ACHN (cell line): ENCODE measurements at regions not wholly inside any gene's neighbourhood (a gene's known extent, or its start where the extent isn't known, plus 50 kb on each side); places are given as distances from the start of the nearest gene placed in this dataset.
A peak's percentile ranks its signal among the peaks of the same experiment; 100 is the strongest.

Experiments used
- DNase-seq: peaks from one replicate; pipeline ENCODE4 v3.0.0-alpha.2; 2015
- in situ Hi-C: cut with HindIII; loops from 2 replicates; pipeline ENCODE4 v1.10.0; 2017; ENCODE audit warnings: low sequenced_read_pairs, low pct_ligation_motif_present, low pct_unique_long_range_greater_than_20kb

DNA sequence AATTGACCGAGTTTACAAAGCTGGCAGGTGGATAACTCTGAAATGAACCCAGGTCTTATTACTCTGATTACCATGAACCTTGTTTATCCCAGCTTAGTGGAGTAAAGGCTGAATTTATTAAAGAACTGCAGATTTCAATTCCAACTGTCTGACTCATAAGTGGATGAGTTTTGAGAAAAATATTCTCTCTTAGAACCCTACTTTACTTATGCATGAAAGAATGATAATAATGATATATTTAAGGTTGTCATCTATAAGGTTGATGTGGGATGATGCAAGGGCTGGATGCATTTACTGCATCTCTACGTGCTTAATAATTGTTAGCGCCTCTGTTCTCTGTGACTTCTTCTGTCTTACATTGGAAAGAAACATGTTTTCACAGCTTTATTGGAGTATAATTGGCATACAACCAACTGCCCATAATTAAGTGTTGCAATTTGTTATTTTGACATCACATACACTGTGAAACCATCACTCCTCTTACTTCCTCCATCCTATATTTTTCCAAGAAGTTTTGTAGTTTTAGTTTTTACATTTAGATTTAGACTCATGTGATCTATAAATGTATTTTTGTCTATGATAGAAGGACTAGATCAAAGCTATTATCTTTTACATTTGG, 771.2 kb upstream of the ARRDC4 start:
- DNase-seq = no peak
- in situ Hi-C loops = no loop called here

DNA sequence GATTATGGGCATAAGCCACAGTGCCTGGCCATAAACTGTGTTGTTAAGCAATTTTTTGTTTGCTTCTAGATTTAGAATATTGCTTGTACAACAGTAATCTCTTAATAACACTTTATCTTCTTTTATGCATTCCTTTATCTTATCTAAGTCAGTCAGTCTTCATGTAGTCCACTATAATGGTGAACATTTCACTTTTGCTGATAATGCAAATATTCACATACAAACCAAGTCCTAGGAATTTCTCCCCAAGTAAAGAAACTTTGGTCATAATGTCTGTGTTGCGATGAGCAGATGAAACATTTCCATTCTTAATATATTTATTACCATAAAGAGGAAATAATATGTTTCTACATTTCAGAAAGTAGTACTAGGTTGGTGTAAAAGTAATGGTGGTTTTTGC, 765.8 kb upstream of the ARRDC4 start:
- in situ Hi-C loops = no loop called here
- DNase-seq = no peak

DNA sequence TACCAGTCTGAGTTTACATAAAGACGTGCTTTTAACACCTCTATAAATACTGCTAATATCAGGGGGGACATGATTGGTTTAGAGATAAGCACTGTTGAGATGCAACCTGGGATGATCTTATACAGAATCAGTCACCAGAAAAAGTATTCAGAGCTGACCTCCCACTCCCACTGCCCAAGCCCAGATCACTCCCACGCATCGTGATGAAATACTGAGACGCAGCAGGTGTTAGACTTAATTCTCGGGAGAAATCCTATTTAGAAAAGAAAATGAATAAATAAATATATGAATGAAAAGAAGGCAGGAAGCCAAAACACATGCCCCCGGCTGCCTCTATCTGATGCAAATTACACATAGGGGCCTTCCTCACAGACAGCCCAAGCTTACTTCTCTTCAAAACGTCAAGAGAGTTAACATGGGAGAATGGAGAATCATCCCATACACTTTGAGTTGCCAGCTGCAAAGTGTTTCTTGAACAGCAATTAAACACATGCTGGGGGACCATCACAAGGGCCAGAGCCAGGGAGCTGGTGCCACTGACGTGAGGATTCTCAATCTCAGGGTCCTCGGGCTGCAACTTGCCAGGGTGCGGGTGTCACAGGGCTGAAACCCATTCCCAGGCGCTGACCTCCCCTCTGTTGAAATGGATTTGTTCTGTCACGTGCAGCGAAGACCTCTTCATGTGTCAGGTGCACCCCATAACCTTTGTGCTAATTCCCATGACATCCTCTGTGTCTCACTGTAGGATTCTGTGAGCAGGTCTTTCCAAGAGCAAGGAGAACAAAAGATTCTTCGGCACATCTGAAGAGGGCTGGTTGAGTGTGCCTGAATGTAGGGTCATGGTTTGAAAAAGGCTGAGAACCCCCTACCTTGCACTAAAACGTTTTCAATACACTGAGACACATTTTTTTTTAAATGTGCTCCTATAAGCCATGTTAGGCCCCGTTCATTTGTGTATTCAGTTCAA, 764.2 kb upstream of the ARRDC4 start:
- in situ Hi-C loops = no loop called here
- no peak for DNase-seq

DNA sequence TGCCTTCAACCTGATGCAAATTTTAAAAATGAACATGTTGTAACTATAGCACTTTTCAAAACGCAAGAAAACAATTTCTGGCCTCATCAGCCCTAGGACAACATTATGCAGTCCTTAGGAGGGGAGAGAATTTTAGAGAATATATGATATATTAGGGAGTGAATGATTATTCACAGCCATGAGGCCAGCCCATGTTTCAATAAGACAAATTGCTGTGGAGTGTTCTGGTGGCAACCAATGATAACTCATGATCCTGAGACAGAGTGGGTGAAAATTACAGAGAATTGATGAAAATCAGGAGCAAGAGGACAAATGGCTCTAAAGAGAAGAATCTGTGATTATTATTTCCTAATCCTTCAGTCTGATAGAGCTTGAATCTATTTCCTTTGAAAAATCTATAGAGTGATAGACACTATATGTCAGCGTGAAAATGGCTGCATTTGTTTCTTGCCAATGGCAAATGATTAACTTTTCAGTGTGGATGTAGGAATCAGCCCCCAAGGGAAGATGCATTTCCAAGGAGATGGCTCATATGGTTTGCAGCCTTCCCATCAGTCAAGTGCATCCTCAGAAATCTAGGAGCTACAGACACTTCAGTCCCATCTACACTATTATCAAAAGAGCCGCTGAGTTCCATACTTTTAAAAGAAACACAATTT, 761.0 kb upstream of the ARRDC4 start:
- DNase-seq = no peak
- in situ Hi-C loops = no loop called here

DNA sequence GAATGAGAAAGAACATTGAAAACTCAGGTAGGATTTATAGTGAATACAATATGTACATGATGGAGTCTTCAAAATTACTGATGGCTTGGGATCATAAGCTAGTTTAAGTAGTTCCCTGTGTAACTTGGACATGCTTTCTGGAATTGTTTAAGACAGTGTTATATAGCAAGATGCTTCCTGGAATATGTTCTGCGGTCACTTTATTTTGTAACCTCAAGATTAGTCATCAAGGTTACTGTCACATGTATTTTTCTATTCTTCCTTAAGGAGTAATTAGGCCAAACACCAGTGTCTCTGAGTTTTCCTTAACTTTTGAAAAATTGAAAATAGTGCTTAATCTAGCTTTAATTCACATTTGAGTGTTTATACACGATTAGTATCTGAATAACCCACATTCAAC, 760.3 kb upstream of the ARRDC4 start:
- in situ Hi-C loops = no loop called here
- no peak for DNase-seq

DNA sequence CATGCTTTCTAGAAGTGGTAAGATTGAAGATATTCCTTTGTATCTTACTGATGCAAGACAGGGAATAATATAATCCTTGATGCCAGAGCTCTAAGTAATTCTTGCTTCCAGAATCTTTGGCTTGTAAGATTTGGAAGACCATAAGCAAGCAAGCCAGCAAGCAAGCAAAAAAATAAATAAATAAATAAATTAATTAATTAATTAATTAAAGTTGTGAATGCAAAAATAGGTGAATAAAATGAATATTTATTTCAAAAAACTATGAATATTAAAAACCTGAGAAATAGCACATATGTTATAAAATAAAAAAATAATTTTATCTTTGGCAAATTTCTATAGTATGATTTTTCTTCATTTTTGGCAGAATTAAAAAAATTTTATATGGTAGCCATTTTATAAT, 750.2 kb upstream of the ARRDC4 start:
- DNase-seq = no peak
- in situ Hi-C loops = no loop called here

DNA sequence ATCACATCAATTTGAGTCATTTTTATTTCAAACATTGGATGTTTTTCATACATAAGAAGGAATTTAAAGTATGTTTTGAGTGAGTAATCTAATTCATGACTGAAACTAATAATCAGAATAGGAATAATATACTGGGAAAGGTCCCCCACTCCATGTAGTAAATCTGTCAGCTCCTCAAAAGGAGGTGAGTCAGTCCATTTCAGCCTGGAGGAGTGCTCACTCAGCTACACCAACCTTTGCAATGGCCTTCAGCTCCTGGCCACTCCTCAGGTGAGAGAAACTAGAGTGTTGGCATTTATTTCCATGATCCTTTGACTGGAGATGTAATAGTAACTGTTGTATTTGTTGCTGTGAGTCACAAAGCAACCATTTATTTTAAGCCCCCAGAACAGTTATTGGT, 744.9 kb upstream of the ARRDC4 start:
- in situ Hi-C loops = no loop called here
- no peak for DNase-seq

DNA sequence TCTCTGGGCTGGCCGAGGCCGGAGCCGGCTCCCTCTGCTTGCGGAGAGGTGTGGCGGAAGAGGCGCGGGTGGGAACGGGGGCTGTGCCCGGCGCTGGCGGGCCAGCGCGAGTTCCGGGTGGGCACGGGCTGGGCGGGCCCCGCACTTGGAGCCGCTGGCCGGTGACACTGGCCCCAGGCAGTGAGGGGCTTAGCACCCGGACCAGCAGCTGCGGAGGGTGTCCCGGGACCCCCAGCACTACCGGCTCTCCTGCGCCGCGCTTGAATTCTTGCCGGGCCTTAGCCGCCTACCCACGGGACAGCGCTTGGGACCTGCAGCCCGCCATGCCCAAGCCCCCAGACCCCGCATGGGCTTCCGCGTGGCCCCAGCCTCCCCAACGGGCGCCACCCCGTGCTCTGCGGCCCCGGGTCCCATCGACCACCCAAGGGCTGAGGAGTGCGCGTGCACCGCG, 736.3 kb upstream of the ARRDC4 start:
- no peak for DNase-seq
- in situ Hi-C loops = no loop called here

DNA sequence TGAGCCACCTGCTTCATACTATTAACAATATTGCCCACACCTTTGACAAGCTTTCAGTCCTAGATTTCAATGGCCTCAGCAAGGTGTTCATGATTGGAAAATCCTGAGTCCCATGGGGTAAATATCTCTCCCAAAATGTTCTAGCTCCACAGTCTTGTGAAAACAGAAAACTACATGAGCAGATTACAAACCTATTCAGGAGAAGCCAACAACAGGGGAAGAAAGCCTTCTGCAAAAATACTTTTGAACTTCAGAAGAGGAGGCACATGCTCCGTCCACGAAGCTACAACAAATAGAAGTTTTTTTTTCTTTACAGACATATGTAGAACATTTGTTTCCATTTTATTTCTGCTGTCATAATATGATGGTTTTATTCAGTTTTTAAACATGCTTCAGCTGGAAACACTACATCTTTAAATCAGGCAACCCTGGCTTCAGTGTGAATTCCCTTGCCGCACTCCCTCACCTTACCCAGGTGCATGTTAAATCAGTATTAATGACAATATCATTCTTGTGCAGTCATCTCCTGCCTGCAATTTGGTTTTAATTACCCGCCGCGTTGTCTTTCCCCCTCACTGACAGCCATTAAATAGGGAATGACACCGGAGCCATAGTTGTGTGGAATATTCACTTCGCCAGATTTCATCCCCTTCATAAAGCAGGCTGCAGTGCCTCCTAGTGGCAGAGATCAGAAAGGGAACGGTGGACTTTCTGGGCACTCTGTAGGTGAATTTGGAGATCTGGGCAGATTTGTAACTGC, 725.5 kb upstream of the ARRDC4 start:
- DNase-seq = peak; percentile 54
- in situ Hi-C loops = no loop called here

DNA sequence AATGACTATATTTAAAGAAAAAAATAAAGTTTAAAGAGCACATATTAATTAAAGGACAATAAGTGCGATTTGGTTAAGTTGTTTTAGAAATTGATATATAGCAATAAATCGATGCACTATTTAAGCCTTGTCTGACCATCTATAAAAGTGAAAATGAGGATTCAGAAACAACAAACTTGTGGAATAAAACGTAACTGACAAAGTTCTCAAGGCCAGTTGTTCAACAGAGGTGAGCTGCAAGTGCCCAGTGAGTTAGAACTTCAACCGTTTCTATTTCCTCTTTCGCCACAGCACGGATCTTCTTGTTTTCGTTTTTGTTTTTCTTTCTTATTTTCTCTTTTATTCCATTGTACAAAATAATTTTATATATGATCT, 724.9 kb upstream of the ARRDC4 start:
- no peak for DNase-seq
- in situ Hi-C loops = no loop called here

DNA sequence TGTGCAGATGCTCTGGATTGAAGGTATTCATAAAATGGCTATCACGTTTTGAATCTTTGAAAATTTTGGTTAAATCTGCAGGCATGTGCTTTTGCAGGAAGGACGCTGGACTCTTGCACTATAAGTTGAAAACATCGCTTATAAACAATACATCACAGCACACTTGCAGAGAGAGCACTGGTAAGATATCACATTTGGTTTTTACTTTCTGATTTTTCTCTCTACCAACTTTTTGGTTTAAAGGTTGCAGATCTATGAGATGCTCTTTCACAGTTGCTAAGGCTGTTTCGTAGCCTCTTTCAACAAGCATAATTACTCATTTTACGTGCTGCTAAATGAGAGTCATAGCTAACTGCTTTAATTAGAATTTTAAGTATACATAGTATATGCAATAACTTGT, 724.4 kb upstream of the ARRDC4 start:
- DNase-seq = no peak
- in situ Hi-C loops = no loop called here

DNA sequence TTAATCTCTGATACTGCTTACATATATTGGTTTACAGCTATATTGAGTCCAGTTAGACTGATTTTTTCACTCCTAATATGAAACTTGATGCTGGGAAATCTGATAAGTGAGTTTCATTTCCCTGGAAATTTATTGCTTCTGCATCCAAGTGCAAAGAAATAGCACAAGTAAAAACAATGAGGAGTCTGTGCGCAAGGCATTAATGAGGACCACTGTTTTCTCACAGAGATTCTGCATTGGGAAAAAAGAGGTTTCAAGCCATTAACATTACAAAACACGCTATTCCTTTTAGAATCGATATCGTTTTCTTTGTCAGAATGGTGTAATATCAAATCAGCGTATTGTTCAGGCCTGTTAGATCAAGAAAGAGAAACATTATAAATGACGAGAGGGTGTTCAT, 723.3 kb upstream of the ARRDC4 start:
- in situ Hi-C loops = no loop called here

DNA sequence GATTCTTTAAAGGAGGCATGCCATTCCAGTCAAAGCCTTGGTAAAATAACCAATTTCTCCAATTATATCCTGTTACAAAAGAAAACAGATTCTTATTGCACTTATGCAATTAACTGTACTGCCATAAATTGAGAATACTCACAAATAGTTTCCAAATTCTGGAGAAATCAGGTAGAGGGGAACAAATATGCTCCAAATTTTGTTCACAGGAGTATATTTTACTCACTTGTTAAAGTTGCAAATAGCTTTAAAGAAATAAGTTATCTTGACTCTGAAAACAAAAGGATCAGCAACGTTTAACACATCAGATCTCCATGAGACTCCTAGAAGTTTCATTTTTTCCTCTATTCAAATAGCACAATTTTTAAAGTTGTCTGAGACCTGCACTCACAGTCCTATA, 712.1 kb upstream of the ARRDC4 start:
- in situ Hi-C loops = no loop called here
- no peak for DNase-seq

More for the DNA sequence above, 723.3 kb upstream of the ARRDC4 start:
- DNase-seq = no peak

DNA sequence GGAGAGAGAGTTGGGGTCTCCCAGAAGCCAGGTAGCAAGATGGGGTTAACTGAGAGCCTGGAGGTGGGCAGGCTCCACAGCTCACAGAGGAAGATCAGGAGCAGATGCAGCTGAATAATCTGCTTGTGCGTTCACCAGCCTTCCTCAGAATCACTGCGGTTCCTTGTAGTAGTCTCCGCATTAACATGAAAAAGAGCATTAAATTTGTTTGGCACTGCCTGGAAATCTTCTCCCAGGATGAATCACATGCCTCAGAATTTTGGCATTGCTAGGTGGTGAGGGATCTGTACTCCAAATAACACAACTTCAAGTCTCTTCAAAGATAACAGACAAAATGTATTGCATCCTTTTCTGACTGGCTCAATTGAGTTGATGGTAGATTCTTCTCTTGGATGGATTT, 700.6 kb upstream of the ARRDC4 start:
- DNase-seq = no peak
- in situ Hi-C loops = no loop called here

DNA sequence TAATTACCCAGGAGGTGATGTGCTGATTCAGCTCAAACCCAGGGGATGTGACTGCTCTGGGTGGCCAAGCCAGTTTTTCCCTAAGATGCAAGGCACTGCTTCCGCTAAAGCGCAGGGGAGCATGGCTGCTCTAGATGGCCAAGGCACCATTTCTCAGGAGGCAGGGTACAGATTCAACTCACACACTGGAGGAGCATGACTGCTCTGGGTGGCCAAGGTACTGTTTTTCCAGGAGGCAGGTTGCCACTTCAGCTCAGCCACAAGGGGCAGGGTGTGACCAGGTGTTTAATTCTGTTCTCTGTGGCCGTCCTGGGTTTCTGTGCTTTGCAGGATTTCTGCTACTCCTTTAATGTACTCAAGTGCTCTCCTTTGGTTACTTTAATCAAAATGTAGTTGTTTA, 659.3 kb upstream of the ARRDC4 start:
- in situ Hi-C loops = no loop called here
- no peak for DNase-seq

DNA sequence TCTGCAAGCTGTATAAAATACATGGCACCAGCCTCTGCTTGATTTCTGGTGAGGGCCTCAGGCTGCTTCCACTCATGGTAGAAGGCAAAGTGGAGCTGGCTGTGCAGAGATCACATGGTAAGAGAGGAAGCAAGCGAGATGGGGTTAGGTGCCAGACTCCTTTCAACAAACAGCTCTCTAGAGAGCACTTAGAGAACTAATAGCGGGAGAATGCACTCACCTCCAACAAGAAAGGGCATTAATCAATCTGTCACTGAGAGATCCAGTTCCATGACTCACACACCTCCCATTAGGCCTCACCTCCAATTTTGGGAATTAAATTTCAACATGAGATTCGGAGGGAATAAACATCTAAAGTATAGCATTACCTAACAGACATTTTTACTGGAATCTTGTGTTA, 644.1 kb upstream of the ARRDC4 start:
- DNase-seq = no peak
- in situ Hi-C loops = no loop called here

DNA sequence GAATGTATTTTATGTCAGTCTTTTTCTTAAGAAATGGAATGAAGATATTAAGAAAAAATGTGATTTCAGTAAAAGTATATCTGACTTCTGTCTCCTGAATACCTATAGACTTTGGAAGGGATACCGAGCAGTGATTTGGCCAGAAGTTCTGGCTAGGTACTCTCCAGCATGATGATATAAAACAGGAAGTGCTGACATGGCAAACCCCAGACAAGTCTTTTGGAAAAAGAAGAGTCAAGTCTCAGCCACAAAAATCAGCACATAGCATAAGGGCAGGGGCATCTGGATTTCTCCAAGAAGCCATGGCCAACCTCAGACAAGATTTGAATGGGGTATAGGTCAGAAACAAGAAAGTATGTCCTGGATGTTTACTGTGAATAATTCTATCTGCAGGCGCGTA, 643.3 kb upstream of the ARRDC4 start:
- in situ Hi-C loops = no loop called here

DNA sequence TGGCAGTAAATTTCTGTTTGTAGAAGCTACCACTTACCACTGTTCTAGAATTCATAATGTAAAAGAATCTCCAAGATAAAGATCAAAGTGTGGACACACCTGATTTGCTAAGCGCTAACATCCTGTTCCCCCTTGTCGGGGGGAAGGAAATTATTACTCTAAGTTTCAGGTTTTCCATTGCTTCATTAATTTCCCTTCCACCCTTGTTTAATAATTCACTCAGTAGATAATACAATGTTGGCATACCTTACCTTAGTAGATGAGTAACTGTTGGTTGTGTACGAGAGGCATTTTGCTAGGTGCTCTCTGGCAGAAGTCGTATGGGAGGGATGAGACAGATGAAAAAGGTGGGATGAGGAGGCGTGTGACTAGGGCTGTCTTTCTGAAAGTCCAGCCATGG, 641.2 kb upstream of the ARRDC4 start:
- in situ Hi-C loops = no loop called here
- DNase-seq = no peak

More for the DNA sequence above, 643.3 kb upstream of the ARRDC4 start:
- DNase-seq = no peak

DNA sequence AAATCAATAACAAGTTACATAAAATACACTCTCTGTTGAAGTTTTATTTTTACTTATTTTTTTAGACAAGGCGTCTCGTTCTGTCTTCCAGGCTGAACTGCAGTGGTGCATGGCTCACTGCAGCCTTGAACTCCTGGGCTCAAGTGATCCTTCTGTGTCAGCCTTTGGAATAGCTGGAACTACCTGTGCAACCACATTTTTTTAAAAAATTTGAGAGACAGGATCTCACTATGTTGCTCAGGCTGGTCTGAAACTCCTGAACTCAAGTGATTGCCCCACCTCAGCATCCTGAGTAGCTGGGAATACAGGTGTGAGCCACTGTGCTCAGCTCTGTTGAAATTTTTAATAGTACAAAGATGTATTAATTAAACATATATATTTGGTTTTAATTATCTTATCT, 614.3 kb upstream of the ARRDC4 start:
- in situ Hi-C loops = no loop called here
- no peak for DNase-seq
